ENCODE measurements at regions not wholly inside any gene's neighbourhood (a gene's known extent, or its start where the extent isn't known, plus 50 kb on each side); places are given as distances from the start of the nearest gene placed in this dataset.

DNA sequence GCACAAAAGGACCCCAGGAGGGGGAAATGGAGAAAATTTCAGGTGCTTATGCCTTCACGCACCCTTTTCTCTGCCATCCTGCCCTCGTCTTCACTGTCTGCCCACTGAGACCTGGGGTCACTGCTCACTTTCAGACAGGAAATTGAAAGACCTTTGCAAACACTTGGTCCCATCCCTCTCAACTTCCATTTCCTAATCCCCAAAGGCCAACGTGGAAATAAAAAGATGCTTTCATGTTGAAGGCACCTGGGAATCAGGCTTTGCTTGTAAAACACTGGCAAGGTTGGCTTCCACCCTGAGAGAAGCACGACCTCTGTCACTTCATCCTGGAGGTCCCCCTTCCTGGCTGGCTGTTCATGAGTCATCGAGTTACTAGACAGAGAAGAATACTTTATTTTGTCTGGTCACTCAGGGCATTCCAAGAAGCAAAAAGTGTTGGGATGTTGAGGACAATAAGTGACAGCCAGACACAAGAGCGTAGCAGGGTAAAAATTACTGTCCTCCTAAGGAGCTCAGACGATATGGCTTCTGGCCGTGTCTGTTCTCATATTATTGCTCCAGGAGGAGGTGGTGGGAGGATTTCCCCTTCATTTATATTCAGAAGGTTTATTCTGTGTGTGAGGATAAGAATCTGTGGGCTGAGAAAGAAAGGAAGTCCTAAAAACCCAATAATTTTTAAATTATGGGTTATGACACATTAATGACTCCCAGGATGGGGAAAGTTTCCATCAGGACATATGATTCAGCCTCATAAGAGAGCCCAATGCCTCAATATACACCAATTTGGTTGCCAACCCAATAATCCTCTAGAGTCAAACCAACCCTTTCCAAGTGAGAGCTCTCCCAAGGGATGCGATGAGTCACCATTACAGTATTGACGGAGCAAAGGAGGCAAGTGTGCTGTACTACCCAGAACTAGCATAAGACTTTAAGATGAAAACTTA is 409.0 kb downstream of the COG6 start:
- TF ChIP-seq, protein P1, sequence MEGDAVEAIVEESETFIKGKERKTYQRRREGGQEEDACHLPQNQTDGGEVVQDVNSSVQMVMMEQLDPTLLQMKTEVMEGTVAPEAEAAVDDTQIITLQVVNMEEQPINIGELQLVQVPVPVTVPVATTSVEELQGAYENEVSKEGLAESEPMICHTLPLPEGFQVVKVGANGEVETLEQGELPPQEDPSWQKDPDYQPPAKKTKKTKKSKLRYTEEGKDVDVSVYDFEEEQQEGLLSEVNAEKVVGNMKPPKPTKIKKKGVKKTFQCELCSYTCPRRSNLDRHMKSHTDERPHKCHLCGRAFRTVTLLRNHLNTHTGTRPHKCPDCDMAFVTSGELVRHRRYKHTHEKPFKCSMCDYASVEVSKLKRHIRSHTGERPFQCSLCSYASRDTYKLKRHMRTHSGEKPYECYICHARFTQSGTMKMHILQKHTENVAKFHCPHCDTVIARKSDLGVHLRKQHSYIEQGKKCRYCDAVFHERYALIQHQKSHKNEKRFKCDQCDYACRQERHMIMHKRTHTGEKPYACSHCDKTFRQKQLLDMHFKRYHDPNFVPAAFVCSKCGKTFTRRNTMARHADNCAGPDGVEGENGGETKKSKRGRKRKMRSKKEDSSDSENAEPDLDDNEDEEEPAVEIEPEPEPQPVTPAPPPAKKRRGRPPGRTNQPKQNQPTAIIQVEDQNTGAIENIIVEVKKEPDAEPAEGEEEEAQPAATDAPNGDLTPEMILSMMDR (conservative IDR thresholded peaks at IDR 0.05 in 1 of 2, IDR thresholded peaks at IDR 0.05 in 1 of 2; ENCODE audit: low read depth in 1 of 2, low read length in 2 of 2), result no peak
- no peak for TF ChIP-seq EZH2 (IDR thresholded peaks at IDR 0.05; ENCODE audit: low read length, missing control alignments)

Data from fibroblast of lung (primary cell).